Transverse colon (tissue), 4 donors: ENCODE measurements at regions not wholly inside any gene's neighbourhood (a gene's known extent, or its start where the extent isn't known, plus 50 kb on each side); places are given as distances from the start of the nearest gene placed in this dataset.

Experiments
- DNase-seq: peaks from one replicate; pipeline ENCODE4 v3.0.0-alpha.2; 2019
- H3K27ac ChIP-seq, 4 donors: fragments of 200-600 bp; sonication (generic); 2 replicates each; pipeline ENCODE4 v1.5.1; 2016 to 2018; ENCODE audit warnings: inconsistent platforms in 4 of 4
- H3K27me3 ChIP-seq: fragments of 200-600 bp; sonication (generic); 2 replicates; pipeline ENCODE4 v1.5.1; 2017; ENCODE audit warnings: inconsistent platforms
- H3K36me3 ChIP-seq, 4 donors: fragments of 200-600 bp; sonication (generic); 2 replicates each; pipeline ENCODE4 v1.5.1; 2017 to 2019; ENCODE audit warnings: inconsistent platforms in 4 of 4
- H3K4me1 ChIP-seq, 4 donors: fragments of 200-600 bp; sonication (generic); 2 replicates each; pipeline ENCODE4 v1.5.1; 2017 to 2020; ENCODE audit warnings: inconsistent platforms in 4 of 4
- H3K4me3 ChIP-seq, 4 donors: fragments of 200-600 bp; sonication (generic); 1 replicate in 1 of 4; 2 replicates in 3 of 4; pipeline versions ENCODE4 v1.5.1 to v1.6.1; 2017 to 2019; ENCODE audit warnings: inconsistent platforms in 4 of 4
- H3K9me3 ChIP-seq, 2 donors: fragments of 200-600 bp; sonication (generic); 2 replicates each; pipeline ENCODE4 v1.5.1; 2017 to 2019; ENCODE audit warnings: inconsistent platforms in 2 of 2
- CTCF ChIP-seq, 5 experiments: fragments of 200-600 bp in 3 of 5; fragments of 450-650 bp in 2 of 5; sonication (generic) in 3 of 5; IDR thresholded peaks; 1 replicate in 2 of 5; 2 replicates in 3 of 5; pipeline ENCODE4 v1.5.1; 2016 to 2017; ENCODE audit warnings: antibody characterized with exemption in 5 of 5, inconsistent platforms in 3 of 5, mild to moderate bottlenecking in 2 of 5, moderate library complexity in 1 of 5
- EP300 ChIP-seq: sonication (generic); formaldehyde crosslinking; IDR thresholded peaks from one replicate; pipeline ENCODE4 v1.6.1; 2017; ENCODE audit warnings: antibody characterized with exemption, low read depth
- POLR2A ChIP-seq: fragments of 450-650 bp; IDR thresholded peaks from one replicate; pipeline ENCODE4 v1.6.1; 2016; ENCODE audit warnings: antibody characterized with exemption, mild to moderate bottlenecking, moderate library complexity
- POLR2AphosphoS5 ChIP-seq, 3 donors: sonication (generic); formaldehyde crosslinking; IDR thresholded peaks; one replicate each; pipeline ENCODE4 v1.6.1; 2016; ENCODE audit warnings: antibody characterized with exemption in 3 of 3
- WGBS, 2 donors: methylation state at CpG; one replicate each; pipeline ENCODE4 v1.1.5; 2018; ENCODE audit warnings: low coverage in 1 of 2; 5-methylcytosine and 5-hydroxymethylcytosine counted together
- in situ Hi-C, 4 donors: fragments of 200-750 bp; cut with MboI; loops; one replicate each; pipeline versions ENCODE4 v1.15.0 to v1.15.1; 2017; ENCODE audit warnings: low sequenced_read_pairs in 3 of 4, low pct_ligation_motif_present in 1 of 4, low pct_unique_long_range_greater_than_20kb in 1 of 4
- intact Hi-C: fragments of 100-400 bp; cut with DNase I; formaldehyde crosslinking; loops from one replicate; pipeline ENCODE4 v1.15.1; 2023; ENCODE audit warnings: low total_unique reads

GRCh38 chr6:126118058-126118755 is 131.9 kb downstream of the TRMT11 start:
- Histone ChIP-seq H3K36me3 (no peaks in the 10 kb centered on the region), H3K4me1 (no peaks in the 10 kb centered on the region), H3K27ac (no peak overlapping the region), H3K9me3 (no peaks in the 10 kb centered on the region), H3K4me3 (no peak overlapping the region), H3K27me3 (no peaks in the 10 kb centered on the region)
- DNase-seq, result no peak
- intact Hi-C loops, result no loop called here
- TF ChIP-seq POLR2AphosphoS5 (IDR thresholded peaks at IDR 0.05) (no peak), POLR2A (no peak), CTCF (IDR thresholded peaks at IDR 0.05) (no peak), EP300 (no peak)
- in situ Hi-C loops, result no loop called here
- WGBS, 2 donors, result 77 to 82% methylated on average over 1 to 4 of the region's 4 CpGs

GRCh38 chr6:126118936-126119335 is 132.6 kb downstream of the TRMT11 start:
- H3K27ac ChIP-seq, result no peak overlapping the region
- H3K9me3 ChIP-seq, result no peaks in the 10 kb centered on the region
- H3K4me1 ChIP-seq, result no peaks in the 10 kb centered on the region
- no peaks in the 10 kb centered on the region for H3K27me3 ChIP-seq
- H3K36me3 ChIP-seq, result no peaks in the 10 kb centered on the region
- WGBS, 2 donors, result 87 to 94% methylated on average over 2 of the region's 2 CpGs
- intact Hi-C loops (no loop called here), in situ Hi-C loops (no loop called here)
- no peak for DNase-seq
- TF ChIP-seq CTCF (IDR thresholded peaks at IDR 0.05), result no peak
- TF ChIP-seq EP300, result no peak
- TF ChIP-seq POLR2AphosphoS5 (IDR thresholded peaks at IDR 0.05), result no peak
- H3K4me3 ChIP-seq, result no peak overlapping the region

GRCh38 chr6:126123226-126123625 is 136.9 kb downstream of the TRMT11 start:
- intact Hi-C loops (no loop called here), in situ Hi-C loops (no loop called here)
- H3K4me1 ChIP-seq, result no peaks in the 10 kb centered on the region
- WGBS, 2 donors, result 95 to 96% methylated on average over 4 of the region's 4 CpGs
- DNase-seq, result no peak
- H3K36me3 ChIP-seq, result no peaks in the 10 kb centered on the region
- no peak for TF ChIP-seq EP300
- no peak overlapping the region for H3K4me3 ChIP-seq
- H3K27me3 ChIP-seq, result no peaks in the 10 kb centered on the region
- H3K27ac ChIP-seq, result no peak overlapping the region
- H3K9me3 ChIP-seq, result no peaks in the 10 kb centered on the region

GRCh38 chr6:126127659-126128058 is 141.3 kb downstream of the TRMT11 start:
- H3K4me1 ChIP-seq, result no peaks in the 10 kb centered on the region
- H3K4me3 ChIP-seq, result no peak overlapping the region
- H3K27ac ChIP-seq, result no peak overlapping the region
- no peak for DNase-seq
- no peaks in the 10 kb centered on the region for H3K36me3 ChIP-seq
- H3K9me3 ChIP-seq, result no peaks in the 10 kb centered on the region
- TF ChIP-seq EP300 (no peak), CTCF (IDR thresholded peaks at IDR 0.05) (no peak), POLR2AphosphoS5 (IDR thresholded peaks at IDR 0.05) (no peak), POLR2A (no peak)
- 83 to 92% methylated on average over 3 to 9 of the region's 9 CpGs for WGBS, 2 donors
- intact Hi-C loops (no loop called here), in situ Hi-C loops (no loop called here)
- no peaks in the 10 kb centered on the region for H3K27me3 ChIP-seq

GRCh38 chr6:126131246-126131645 is 144.9 kb downstream of the TRMT11 start:
- Histone ChIP-seq H3K27me3 (no peaks in the 10 kb centered on the region), H3K4me3 (no peak overlapping the region), H3K9me3 (no peaks in the 10 kb centered on the region), H3K27ac (no peak overlapping the region), H3K4me1 (no peaks in the 10 kb centered on the region), H3K36me3 (no peaks in the 10 kb centered on the region)
- WGBS, 2 donors, result 60% methylated on average over 2 of the region's 2 CpGs; no CpG with 5 or more reads in 1 of the 2 donors
- intact Hi-C loops (no loop called here), in situ Hi-C loops (no loop called here)
- TF ChIP-seq POLR2AphosphoS5 (IDR thresholded peaks at IDR 0.05) (no peak), POLR2A (no peak), EP300 (no peak), CTCF (IDR thresholded peaks at IDR 0.05) (no peak)
- no peak for DNase-seq
